SK-N-SH (cell line): ENCODE measurements at regions not wholly inside any gene's neighbourhood (a gene's known extent, or its start where the extent isn't known, plus 50 kb on each side); places are given as distances from the start of the nearest gene placed in this dataset.

ENCODE experiments used
- CTCF ChIA-PET: fragments of 300-600, 350-600 bp; formaldehyde crosslinking; extraction: SDS; loops from one replicate; lab custom pipeline; 2021; lab: Yijun Ruan, JAX
- POLR2A ChIA-PET: fragments of 350-600 bp; sonication (Branson Sonifier 250); formaldehyde crosslinking; extraction: SDS; loops from one replicate; lab custom pipeline; 2020; ENCODE audit warnings: antibody characterized with exemption, inconsistent platforms; lab: Yijun Ruan, JAX
- DNase-seq: peaks from one replicate; pipeline ENCODE4 v3.0.0; 2012
- H2AFZ ChIP-seq: fragments of 200-600 bp; sonication (generic); 2 replicates; pipeline ENCODE4 v1.8.1; 2016; ENCODE audit warnings: antibody characterized with exemption, mild to moderate bottlenecking, low read depth
- H3F3A ChIP-seq: fragments of 200-600 bp; sonication (generic); replicated peaks from 2 replicates; pipeline ENCODE3; 2016; ENCODE audit warnings: antibody characterized with exemption, mild to moderate bottlenecking; ENCODE audit not compliant: insufficient read depth
- H3K27ac ChIP-seq, 2 experiments: fragments of 200-500 bp in 1 of 2; fragments of 200-600 bp in 1 of 2; sonication (Bioruptor generic) in 1 of 2; sonication (generic), shearing (Covaris generic) in 1 of 2; 2 replicates each; pipeline versions ENCODE4 v1.5.1 to v1.6.1; 2014 to 2016; ENCODE audit warnings: low read depth in 2 of 2, inconsistent platforms in 1 of 2, low read length in 1 of 2, mild to moderate bottlenecking in 1 of 2, mixed read lengths in 1 of 2
- H3K27me3 ChIP-seq: fragments of 200-600 bp; sonication (generic), shearing (Covaris generic); 2 replicates; pipeline ENCODE4 v1.6.1; 2016; ENCODE audit warnings: mixed run types; ENCODE audit not compliant: insufficient read depth
- H3K36me3 ChIP-seq, 2 experiments: fragments of 200-500 bp in 1 of 2; fragments of 200-600 bp in 1 of 2; sonication (Bioruptor generic) in 1 of 2; sonication (generic) in 1 of 2; replicated peaks in 1 of 2; 2 replicates each; pipeline versions ENCODE3 to v1.5.1; 2014 to 2016; ENCODE audit warnings: low read length in 1 of 2, mild to moderate bottlenecking in 1 of 2; ENCODE audit not compliant: insufficient read depth in 2 of 2, control insufficient read depth in 1 of 2
- H3K4me1 ChIP-seq, 2 experiments: fragments of 200-500 bp in 1 of 2; fragments of 200-600 bp in 1 of 2; sonication (Bioruptor generic) in 1 of 2; sonication (generic), shearing (Covaris generic) in 1 of 2; 2 replicates each; pipeline versions ENCODE4 v1.5.1 to v1.6.1; 2014 to 2016; ENCODE audit warnings: low read depth in 1 of 2, low read length in 1 of 2, mixed run types in 1 of 2; ENCODE audit not compliant: insufficient read depth in 2 of 2, control insufficient read depth in 1 of 2
- H3K4me2 ChIP-seq: fragments of 200-600 bp; sonication (generic), shearing (Covaris generic); 2 replicates; pipeline ENCODE4 v1.6.1; 2017; ENCODE audit warnings: mixed run types
- H3K4me3 ChIP-seq, 2 experiments: fragments of 200-500 bp in 1 of 2; fragments of 200-600 bp in 1 of 2; sonication (Bioruptor generic) in 1 of 2; sonication (generic), shearing (Covaris generic) in 1 of 2; 2 replicates each; pipeline versions ENCODE4 v1.5.1 to v1.8.1; 2014 to 2016; ENCODE audit warnings: low read depth in 2 of 2, inconsistent platforms in 1 of 2, low read length in 1 of 2, mild to moderate bottlenecking in 1 of 2, mixed read lengths in 1 of 2, moderate library complexity in 1 of 2
- H3K79me2 ChIP-seq: fragments of 200-600 bp; sonication (generic); 2 replicates; pipeline ENCODE4 v1.8.1; 2017; ENCODE audit warnings: mild to moderate bottlenecking; ENCODE audit not compliant: insufficient read depth
- H3K9ac ChIP-seq: fragments of 200-600 bp; sonication (generic); 2 replicates; pipeline ENCODE4 v1.6.1; 2017; ENCODE audit warnings: mixed run types
- H3K9me2 ChIP-seq: fragments of 200-600 bp; sonication (generic); 2 replicates; pipeline ENCODE4 v1.6.1; 2017; ENCODE audit warnings: mixed run types
- H3K9me3 ChIP-seq: fragments of 200-600 bp; sonication (generic); 2 replicates; pipeline ENCODE4 v1.6.1; 2017; ENCODE audit warnings: mixed run types, mild to moderate bottlenecking, moderate library complexity
- H4K20me1 ChIP-seq: fragments of 200-600 bp; sonication (generic); 2 replicates; pipeline ENCODE4 v1.6.1; 2017; ENCODE audit warnings: mild to moderate bottlenecking, mixed run types; ENCODE audit not compliant: insufficient read depth
- CTCF ChIP-seq: fragments of 200-600 bp; sonication (generic); IDR thresholded peaks from 2 replicates; pipeline ENCODE4 v1.6.1; 2017; ENCODE audit warnings: antibody characterized with exemption, mild to moderate bottlenecking, moderate library complexity
- EZH2phosphoT487 ChIP-seq: fragments of 200-600 bp; sonication (generic); IDR thresholded peaks from 2 replicates; pipeline ENCODE4 v1.6.1; 2017; ENCODE audit warnings: low read depth, mixed run types, mild to moderate bottlenecking, antibody characterized with exemption, moderate library complexity, borderline replicate concordance
- MAX ChIP-seq: IDR thresholded peaks from 2 replicates; pipeline ENCODE4 v1.4.0; 2012; ENCODE audit warnings: low read depth
- MEF2A ChIP-seq: IDR thresholded peaks from 2 replicates; pipeline ENCODE4 v1.4.0; 2012; ENCODE audit warnings: low read depth, borderline replicate concordance
- NFIC ChIP-seq: IDR thresholded peaks from 2 replicates; pipeline ENCODE4 v1.4.0; 2012; ENCODE audit warnings: borderline replicate concordance
- NRF1 ChIP-seq: IDR thresholded peaks from 2 replicates; pipeline ENCODE4 v1.6.1; 2012; ENCODE audit warnings: low read depth, mild to moderate bottlenecking, low read length
- POLR2AphosphoS5 ChIP-seq: IDR thresholded peaks from 2 replicates; pipeline ENCODE4 v1.6.1; 2012; ENCODE audit warnings: low read depth, low read length
- RAD21 ChIP-seq: IDR thresholded peaks from 2 replicates; pipeline ENCODE4 v1.6.1; 2012; ENCODE audit warnings: mild to moderate bottlenecking, low read length
- REST ChIP-seq: IDR thresholded peaks from 2 replicates; pipeline ENCODE4 v1.6.1; 2012; ENCODE audit warnings: mild to moderate bottlenecking, low read depth, low read length, moderate library complexity
- RFX5 ChIP-seq: IDR thresholded peaks from 2 replicates; pipeline ENCODE4 v1.6.1; 2012; ENCODE audit warnings: mild to moderate bottlenecking, improper control_type of control experiment, low read length
- TAF1 ChIP-seq: IDR thresholded peaks from 2 replicates; pipeline ENCODE4 v1.6.1; 2012; ENCODE audit warnings: low read depth, mild to moderate bottlenecking, low read length, moderate library complexity, borderline replicate concordance
- TCF12 ChIP-seq: IDR thresholded peaks from 2 replicates; pipeline ENCODE4 v1.4.0; 2012
- TEAD4 ChIP-seq: IDR thresholded peaks from 2 replicates; pipeline ENCODE4 v1.4.0; 2012; ENCODE audit warnings: mild to moderate bottlenecking, borderline replicate concordance; ENCODE audit not compliant: insufficient read depth
- USF2 ChIP-seq: fragments of 150-350 bp; IDR thresholded peaks from 2 replicates; pipeline ENCODE4 v1.6.1; 2017; ENCODE audit warnings: antibody characterized with exemption, low read length, low read depth, borderline replicate concordance
- WGBS: methylation state at CpG from one replicate; pipeline ENCODE4 v1.1.6; 2017; ENCODE audit warnings: low lambda C conversion rate; 5-methylcytosine and 5-hydroxymethylcytosine counted together

GRCh38 chr6:92159046-92159445 lies 1260.3 kb downstream of the EPHA7 start:
- no peak overlapping the region for H3K4me3 ChIP-seq
- H4K20me1 ChIP-seq: no peaks in the 10 kb centered on the region
- TF ChIP-seq NRF1: no peak
- TF ChIP-seq RAD21: no peak
- TF ChIP-seq CTCF: no peak
- TF ChIP-seq TAF1: no peak
- TF ChIP-seq TEAD4: no peak
- TF ChIP-seq POLR2AphosphoS5: no peak
- no peak for TF ChIP-seq RFX5
- TF ChIP-seq NFIC: no peak
- no peak for TF ChIP-seq TCF12
- TF ChIP-seq MAX: no peak
- no peak for TF ChIP-seq REST
- no peak for TF ChIP-seq MEF2A
- no peak for TF ChIP-seq USF2
- TF ChIP-seq EZH2phosphoT487: no peak
- H3F3A ChIP-seq: no peaks in the 10 kb centered on the region
- H3K9me2 ChIP-seq: no peaks in the 10 kb centered on the region
- WGBS: 13% methylated on average over 2 of the region's 2 CpGs
- DNase-seq: no peak
- H2AFZ ChIP-seq: no peak overlapping the region
- H3K27ac ChIP-seq: no peak overlapping the region
- no peaks in the 10 kb centered on the region for H3K36me3 ChIP-seq
- H3K79me2 ChIP-seq: no peaks in the 10 kb centered on the region
- no peaks in the 10 kb centered on the region for H3K9me3 ChIP-seq
- no peaks in the 10 kb centered on the region for H3K4me1 ChIP-seq
- ChIA-PET POLR2A (no interaction called here), CTCF (interaction anchor here (1.0 to 1.6 kb wide), 2 partner anchors 20 to 21 kb away, joined by 3 read pairs; no protein-coding TSS in a partner anchor)
- no peak overlapping the region for H3K4me2 ChIP-seq
- H3K9ac ChIP-seq: no peak overlapping the region
- no peaks in the 10 kb centered on the region for H3K27me3 ChIP-seq
